AML-193 (cell line): ENCODE measurements at regions not wholly inside any gene's neighbourhood (a gene's known extent, or its start where the extent isn't known, plus 50 kb on each side); places are given as distances from the start of the nearest gene placed in this dataset.

Experiments
- DNase-seq, 2 experiments: peaks; one replicate each; lab custom pipeline; 2025; lab: John Stamatoyannopoulos, UW

DNA sequence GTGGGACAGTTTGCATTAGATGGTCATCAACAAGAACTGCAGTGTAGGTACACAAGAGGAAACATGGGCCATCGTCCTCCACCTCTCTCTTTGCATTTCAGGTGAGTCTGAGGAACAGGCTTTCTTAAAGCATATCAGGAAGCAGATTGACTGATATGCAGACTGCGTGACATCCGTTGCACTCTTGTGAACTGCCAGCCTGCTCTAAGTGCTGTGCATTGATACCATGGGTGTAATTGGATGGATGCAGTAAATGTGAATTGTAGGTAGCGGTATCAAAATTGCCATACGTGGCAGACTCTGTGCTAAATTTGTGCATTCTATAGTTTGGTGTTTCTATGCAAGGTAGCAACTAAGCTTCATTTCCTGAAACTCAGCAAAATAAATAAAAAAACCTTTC lies 1008.3 kb downstream of the EFNB2 start:
- no peak for DNase-seq

DNA sequence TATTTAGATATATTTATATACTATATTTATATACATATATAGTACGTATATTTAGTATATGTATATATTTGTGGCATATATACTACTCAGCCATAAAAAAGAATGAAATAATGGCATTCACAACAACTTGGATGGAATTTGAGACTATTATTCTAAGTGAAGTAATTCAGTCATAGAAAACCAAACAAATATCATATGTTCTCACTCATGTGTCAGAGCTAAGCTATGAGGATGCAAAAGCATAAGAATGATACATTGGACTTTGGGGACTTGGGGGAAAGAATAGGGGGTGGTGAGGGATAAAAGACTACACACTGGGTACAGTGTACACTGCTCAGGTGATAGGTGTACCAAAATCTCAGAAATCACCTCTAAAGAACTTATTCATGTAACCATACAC lies 1015.7 kb downstream of the EFNB2 start:
- no peak for DNase-seq

DNA sequence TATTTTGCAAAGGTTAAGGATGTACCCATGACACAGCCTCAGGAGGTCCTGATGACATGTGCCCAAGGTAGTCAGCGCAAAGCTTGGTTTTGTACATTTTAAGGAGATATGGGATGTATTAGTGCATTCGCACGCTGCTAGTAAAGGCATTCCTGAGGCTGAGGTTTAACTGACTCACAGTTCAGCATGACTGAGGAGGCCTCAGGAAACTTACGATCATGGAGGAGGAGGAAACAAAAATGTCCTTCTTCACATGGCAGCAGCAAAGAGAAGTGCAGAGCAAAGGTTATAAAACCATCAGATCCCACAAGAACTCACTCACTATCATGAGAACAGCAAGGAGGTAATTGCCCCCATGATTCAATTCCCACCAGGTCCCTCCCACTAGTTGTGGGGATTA lies 1017.4 kb downstream of the EFNB2 start:
- DNase-seq = no peak

DNA sequence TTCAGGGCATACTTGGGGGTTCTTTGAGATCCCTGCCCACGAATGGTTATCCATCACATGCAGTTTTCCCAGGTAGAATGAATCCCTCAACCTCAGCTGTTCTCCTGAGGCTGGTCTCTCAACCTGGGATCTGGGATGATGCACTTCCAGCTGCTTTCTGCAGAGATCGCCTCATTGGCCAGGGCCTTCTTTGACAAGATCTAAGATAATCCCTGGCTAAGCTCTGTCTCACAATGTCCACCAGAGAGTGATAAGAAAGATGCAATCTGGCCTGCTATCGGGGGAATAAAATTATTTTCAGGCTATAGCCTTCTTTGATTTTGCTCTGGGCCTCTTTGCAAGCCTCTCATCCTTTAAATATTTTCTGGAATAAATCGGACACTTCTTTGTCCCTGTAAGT lies 1021.1 kb downstream of the EFNB2 start:
- DNase-seq = no peak

DNA sequence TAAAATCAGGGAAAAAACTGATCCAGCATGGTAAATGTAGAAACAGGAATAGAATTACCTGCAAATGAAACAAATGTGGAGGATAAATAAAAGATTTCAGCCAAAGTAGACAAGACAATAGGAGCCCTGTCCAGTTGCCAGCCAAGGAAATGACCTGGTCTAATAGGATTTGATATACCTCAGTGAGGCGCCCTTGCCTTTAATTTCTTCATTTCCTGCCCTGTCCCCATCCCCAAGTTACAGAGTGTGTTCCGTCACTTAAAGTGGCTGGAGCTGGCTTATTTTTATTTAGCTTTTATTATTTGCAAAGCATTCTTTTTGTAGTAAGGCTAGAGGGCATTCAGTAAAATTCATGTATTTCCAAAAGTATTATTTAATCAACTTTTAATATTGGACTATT lies 1022.0 kb downstream of the EFNB2 start:
- no peak for DNase-seq

DNA sequence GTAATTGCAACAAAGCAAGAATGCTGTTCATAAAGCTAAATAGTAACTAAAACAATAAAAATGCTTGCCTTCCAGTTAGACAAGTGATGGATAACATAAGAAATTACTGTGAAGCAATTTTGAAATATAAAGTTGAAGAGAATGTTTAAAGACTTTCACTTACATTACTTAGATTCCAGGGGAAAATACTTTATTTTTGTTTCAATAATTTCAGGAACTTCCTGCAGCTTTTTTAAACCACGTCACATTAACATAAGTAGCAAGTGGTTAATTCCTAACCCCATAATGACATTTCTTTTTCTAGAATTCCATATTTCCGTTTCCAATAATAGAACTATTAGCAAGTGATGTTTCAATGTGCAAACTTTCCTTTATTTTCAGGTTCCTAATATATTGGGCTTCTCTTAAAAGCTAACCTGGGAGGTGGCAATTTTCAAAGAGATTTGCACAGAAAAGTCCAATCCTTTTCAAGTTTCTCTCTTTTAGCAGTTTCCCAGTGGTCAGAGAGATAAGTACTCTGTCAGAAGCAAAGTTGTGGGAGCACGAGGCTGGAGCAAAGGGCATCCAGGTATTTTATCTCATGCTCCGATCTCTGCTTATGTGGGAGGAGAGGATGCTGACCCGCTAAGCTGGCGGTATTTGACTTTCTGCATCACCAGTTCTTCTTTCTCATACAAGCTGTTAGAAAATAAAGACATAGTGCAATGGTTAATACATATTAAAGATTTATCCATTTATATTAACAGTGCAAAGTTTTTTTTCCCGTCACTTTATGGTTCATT lies 1025.3 kb downstream of the EFNB2 start:
- no peak for DNase-seq

DNA sequence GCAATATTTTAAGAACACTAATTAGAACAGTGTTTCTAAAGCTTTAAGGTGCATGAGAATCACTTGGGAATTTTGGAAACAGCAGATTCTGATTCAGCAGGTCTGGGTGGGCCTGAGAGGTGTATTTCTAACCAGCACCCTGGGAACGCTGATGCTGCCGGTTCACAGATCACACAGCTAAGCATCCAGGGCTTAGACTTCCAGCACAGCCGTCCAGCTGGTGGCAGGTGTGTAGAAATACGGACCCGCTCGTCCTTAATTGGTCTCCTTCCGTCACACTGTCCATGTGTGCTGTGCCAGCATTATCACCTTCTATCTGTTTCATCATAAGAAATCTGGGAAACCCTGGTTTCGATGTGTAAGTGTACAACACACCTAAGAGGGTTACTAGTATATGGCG lies 1029.0 kb downstream of the EFNB2 start:
- no peak for DNase-seq

DNA sequence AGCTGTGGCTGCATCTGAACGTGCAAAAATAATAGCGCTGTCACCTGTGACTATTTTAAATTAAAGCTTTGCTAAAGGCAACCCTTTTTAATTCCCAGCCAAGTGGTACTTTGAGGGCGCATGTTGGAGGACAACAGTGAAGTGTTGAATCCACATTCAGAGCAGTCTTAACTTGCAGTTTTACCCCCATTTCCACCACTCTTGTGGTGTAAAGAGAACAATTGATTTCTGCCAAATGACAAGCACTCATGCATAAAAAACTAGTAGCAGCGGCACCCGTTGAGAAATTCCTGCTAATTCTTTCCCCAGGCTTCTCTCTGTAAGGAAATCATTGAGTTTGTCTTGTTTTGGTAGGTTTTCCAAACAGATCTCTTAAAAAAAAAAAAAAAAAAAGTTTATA lies 1033.3 kb downstream of the EFNB2 start:
- DNase-seq = no peak

DNA sequence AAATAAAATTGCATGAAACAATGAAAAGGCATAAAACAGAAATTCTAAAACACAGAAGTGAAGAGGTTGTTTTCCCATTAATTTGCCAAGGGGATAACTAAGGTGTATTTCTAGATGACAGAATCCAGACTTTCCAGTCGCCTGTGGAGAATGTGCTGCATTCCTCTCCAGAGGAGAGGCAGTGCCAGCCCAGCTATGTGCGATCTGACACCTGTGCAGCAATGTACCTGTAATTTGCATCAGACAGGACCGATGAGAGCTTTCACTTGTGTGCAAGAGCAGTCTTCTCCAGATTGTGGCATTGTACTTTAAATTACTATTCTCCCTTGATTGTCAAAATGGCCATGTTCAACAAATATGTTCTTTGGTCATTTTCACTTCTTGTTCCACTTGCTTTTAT lies 1037.9 kb downstream of the EFNB2 start:
- DNase-seq = no peak

DNA sequence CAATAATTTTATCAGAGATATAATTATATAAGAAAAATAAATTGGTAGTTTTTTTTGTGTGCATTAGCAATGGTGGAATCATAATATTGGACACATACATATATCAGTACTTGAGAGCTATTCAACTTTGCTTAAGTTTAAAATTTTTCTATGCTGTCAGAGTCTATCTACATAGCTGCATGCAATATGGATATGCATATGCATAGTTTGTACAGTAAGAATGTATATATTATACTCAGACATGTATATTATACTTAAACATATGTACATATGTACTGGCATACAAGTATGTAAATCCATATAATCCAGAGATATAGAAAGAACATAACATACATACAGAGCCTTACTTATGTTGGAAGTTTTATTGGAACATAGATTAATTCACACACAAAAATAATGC lies 1043.2 kb downstream of the EFNB2 start:
- no peak for DNase-seq

DNA sequence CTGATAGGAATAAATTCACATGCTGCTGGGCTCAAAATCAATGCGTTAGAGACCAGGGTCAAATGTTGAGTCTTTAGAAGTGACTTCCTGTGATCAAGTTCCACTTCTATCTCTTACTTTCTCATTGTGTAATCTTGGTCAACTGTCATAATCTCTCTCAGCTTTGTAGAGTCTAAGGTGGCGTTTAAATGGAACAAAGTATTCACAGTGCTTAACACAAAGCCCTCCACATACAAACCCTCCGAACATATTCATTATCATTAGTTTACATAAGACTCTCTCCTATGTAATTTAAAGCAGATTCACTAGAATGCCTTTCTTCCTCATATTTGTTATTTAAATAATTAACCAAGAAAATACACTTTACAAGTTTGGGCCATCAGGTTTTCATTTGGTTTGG lies 1044.1 kb downstream of the EFNB2 start:
- DNase-seq = no peak

DNA sequence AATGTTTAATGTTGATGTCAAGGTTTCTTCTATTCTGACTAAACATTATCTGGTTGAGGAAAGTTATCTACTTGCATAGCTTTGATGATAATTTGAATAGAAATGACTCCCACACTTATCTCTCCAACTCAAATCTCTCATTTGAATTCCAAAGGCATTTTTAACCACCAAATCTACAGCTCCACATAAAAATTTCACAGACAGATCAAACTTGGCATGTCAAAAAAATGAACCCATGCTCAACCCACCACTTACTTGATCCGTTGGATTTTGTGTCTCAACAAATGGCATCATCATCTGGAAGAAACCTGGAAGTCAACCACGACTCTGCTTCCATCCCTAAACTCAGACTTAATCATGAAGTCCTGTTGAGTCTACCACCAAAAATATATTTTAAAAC lies 1050.4 kb downstream of the EFNB2 start:
- DNase-seq = no peak

DNA sequence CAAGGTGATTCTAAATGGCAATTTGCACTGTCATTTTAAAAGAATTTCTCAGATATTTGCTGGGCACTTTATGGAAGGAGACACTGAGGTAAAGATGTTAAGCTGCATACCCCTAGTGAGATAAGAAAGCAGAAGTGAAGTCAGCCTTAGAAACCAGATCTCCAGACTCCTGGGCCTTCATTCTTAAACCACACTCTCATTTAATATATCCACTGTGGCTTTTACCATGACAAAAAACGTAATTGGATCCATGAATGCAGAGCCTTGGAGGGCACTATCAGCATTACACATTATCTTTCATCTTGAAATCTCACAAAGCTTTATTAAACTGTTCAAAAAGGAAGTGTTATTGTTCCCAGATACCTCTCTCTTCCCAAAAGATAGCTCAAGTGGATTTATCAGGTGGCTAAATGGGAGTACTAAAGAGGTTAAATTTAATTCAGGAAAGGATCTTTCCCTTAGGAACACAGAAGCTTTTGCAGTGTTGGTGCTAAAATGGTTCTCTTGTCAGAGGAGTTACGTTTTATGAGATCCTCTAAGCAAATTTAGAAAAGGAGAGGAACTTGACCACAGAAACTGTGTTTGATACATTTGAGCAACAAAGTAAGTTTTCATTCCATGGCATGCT lies 1060.4 kb downstream of the EFNB2 start:
- DNase-seq = no peak

DNA sequence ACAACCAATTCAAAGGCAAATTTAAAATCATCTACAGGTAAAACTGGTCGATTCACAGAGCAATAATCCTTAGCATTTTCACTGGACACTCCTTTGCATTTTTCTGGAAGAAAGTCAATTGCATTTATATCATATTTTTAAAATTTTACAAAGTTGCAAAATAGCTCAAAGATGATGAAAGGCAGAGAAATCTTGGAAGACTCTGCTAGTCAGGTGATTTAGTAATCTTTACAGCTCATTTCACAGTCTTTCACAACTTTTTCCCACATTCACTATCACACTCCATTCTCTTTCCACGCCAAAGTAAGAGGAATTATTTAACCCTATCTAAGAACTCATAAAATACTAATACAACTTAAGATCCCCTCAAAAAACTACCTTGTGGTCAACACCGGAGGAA lies 1063.8 kb downstream of the EFNB2 start:
- DNase-seq = no peak

DNA sequence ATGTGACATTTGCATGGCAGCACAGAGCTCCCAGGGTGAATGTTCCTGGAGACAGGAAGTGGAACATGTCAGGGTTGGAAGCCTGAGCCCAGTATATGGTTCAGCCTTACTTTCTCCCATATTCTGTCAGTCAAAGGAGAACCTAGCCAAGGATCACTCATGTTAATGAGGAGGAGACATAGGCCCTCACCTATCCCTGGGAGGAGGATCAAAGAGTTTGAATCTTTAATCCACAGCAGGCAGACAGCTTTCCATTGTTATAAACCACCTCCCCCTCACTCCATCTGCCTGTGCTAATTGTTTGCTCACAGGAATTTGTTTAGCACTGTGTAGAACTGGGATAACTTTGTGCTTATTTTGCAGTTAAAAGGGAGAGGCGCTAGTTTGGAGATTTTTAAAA lies 1069.1 kb downstream of the EFNB2 start:
- DNase-seq = no peak

DNA sequence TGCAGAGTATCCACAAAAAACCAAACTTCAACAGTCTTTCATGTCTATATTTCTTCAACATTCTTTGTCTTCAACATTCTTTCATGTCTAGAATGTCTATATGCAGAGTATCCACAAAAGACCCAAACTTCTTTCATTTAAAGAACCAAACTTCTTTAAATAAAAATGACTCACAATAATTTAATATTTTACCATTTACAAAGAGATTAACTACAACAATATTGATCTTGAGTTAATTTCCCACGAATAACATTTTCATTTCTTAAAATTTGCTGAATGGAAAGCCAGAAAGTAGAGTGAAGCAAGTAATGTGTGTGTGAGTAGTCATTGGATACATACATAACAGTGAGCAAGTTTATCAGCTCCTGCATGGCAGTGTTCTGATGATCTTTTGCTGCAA lies 1069.7 kb downstream of the EFNB2 start, which contains the start of gene DAOA:
DAOA (plus strand) TSS at position 301 of the 400 bp plus-strand sequence.
- DNase-seq = no peak

DNA sequence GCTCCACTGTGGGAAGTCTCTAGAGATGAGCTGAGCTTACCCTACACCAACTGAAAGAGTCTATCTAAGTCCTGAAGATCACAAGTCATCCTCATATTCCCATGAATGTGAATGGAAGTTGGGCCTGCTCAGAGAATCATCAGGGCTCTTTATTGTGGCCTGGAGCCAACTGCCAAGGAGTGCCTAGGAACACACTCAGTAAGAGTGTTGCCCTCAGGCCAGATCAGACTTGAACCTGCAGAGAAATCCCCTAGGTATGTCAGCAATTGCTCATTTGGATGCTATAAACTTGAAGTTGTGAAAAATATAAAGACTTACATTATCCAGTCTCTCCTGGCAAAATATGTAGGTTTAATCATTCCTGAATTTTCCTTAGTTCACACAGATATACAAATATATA lies 1070.2 kb downstream of the EFNB2 start:
- no peak for DNase-seq

DNA sequence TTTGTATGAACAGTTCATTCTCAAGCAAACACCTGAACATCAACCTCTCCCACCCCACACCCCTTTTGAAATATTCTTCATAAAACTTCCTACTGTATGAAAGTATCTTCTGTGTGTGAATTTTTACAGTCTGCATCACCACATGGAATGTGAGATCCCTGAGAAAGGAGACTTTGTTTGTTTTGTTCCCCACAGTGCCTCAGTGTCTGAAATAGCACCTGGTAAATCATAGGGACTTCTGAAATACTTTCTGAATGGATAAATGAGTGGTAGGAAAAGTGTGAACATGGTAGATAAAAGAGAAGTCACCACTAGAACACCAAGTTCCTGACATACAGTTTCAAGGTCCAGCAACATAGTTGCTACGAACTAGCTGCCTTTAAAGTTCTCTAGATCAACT lies 1071.2 kb downstream of the EFNB2 start:
- DNase-seq = no peak

DNA sequence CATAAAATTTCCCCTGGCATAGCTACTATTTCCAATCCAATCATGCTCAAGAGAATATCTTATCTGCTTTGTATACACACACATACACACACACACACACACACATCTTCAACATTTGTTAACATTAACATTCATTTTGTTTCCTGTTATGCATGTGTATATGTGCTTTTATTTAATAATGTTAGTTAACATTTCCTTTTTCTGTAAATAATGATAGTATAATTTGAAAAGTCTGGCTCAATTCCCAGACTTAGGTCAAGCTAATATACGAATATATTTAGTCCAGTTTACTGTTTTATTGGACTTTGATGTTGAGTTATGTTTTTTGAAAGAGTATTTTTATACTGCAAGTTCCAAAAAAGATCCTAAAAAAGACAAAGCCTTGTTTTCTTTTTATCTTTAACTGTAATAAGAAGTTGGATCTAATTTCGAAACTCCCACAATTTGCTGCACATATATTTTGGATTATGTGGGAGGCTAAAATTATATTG lies 1072.4 kb downstream of the EFNB2 start:
- DNase-seq = no peak

DNA sequence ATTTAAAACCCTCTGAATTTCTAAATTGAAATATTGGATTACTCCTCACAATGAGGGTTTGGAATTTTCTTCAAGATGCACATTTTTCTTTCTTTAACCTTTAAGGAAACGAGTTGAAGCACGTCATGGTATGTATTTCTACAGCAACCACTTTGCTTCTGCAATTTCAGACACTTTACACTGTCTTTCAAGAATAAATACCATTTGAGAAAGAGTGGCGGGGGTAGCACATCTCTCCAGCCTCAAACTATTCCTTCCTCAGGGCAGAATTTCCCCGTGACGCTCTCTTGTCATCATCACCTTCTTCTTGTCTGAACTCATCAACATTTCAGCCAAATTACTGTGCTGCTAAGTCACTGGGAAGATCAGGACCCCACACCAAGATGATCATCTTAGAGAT lies 1073.4 kb downstream of the EFNB2 start:
- no peak for DNase-seq

DNA sequence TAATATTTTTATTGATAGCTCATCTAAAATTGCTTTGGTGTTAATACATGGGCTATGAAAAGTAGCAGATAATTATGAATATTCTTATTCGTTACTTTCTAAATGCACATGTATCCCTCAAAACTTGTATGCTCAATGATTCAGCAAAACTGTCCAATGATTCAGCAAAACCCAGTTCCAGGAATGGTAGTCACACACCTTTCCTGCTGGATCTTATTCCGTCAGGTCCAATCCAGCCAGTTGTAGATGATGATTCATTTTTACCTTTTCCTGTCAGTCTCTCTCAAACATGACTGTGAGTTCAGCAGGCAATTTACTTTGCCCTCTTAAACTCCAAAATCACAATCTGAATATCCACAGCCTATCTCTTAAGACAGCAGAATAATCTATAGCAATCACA lies 1082.6 kb downstream of the EFNB2 start:
- DNase-seq = no peak

DNA sequence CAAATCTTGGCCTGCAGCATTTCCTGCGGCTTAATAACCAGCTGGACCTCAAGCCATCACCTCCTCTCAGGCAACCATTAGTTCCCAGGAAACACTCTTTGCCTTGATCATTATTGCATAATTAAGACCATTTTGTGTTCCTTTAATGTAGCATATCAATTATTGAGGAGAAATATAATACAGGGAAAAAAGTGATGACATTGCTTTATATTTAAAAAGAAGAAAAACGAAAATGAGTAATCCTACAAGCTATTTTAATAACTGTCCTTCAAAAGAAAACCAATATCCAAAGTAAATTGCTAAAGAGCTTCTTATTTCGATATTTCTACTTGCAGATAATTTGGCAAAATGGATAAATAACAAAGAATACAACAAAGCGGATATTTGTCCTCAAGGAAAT lies 1084.7 kb downstream of the EFNB2 start:
- no peak for DNase-seq

DNA sequence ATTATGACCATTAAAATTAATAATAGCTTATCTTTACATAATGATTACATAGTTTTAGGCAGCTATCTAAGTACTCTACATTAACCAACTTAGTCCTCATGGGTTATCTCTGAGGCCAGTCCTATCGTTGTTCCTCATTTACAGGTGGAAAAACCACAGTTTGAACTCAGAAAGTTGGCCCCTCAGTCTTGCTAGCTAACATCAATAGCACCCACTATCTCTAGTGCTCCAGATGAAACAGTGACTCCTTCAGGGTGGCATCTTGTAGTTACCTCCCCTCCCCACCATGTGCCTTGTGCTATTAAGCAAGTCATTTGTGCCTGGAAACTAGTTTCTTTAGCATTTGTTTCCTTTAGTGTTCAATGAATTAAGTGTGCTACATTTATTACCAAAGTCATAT lies 1086.7 kb downstream of the EFNB2 start:
- DNase-seq = no peak

DNA sequence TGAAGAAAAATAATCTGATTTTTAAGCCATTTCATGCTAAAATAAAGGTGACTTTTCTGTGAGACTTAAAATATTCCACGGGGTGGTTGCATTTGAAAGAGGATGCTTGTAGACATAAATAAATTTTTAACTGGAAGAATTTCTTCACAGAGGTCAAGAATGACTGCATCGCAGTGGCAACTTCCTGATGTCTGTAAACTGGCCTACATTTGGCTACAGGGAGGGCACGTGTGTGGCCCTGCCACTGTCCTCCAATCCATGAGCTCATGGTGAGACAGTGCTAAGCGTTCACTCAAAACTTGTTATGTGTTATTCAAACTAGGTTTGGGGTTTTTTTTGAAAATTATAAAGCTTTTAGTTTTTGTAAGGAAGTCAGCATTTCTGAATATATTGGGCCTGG lies 1089.3 kb downstream of the EFNB2 start:
- DNase-seq = no peak
